Smooth muscle cell (in vitro differentiated cells): ENCODE measurements at regions not wholly inside any gene's neighbourhood (a gene's known extent, or its start where the extent isn't known, plus 50 kb on each side); places are given as distances from the start of the nearest gene placed in this dataset.
A peak's percentile ranks its signal among the peaks of the same experiment; 100 is the strongest.

ENCODE experiments used
- DNase-seq: peaks from one replicate; lab custom pipeline; 2025; ENCODE audit not compliant: unreplicated experiment; lab: John Stamatoyannopoulos, UW
- H2AFZ ChIP-seq: fragments of 200-600 bp; sonication (generic); 2 replicates; pipeline ENCODE4 v1.6.0; 2016; ENCODE audit warnings: antibody characterized with exemption, low read depth, mild to moderate bottlenecking
- H3F3A ChIP-seq: fragments of 200-600 bp; sonication (generic); 2 replicates; pipeline ENCODE4 v1.6.0; 2017; ENCODE audit warnings: antibody characterized with exemption, low read depth
- H3K27ac ChIP-seq: fragments of 200-600 bp; sonication (generic); 2 replicates; pipeline ENCODE4 v1.5.1; 2016; ENCODE audit warnings: low read depth, mild to moderate bottlenecking
- H3K27me3 ChIP-seq: fragments of 200-600 bp; sonication (generic); 2 replicates; pipeline ENCODE4 v1.6.1; 2016; ENCODE audit warnings: low read depth, mild to moderate bottlenecking
- H3K36me3 ChIP-seq: fragments of 200-600 bp; sonication (generic); 2 replicates; pipeline ENCODE4 v1.5.1; 2016; ENCODE audit warnings: low read depth
- H3K4me1 ChIP-seq: fragments of 200-600 bp; sonication (generic); 2 replicates; pipeline ENCODE4 v1.5.1; 2016; ENCODE audit warnings: low read depth
- H3K4me2 ChIP-seq: fragments of 200-600 bp; sonication (generic); 2 replicates; pipeline ENCODE4 v1.6.0; 2016; ENCODE audit warnings: mild to moderate bottlenecking
- H3K4me3 ChIP-seq: fragments of 200-600 bp; sonication (generic); 2 replicates; pipeline ENCODE4 v1.5.1; 2016; ENCODE audit warnings: mild to moderate bottlenecking
- H3K79me2 ChIP-seq: fragments of 200-600 bp; sonication (generic); 2 replicates; pipeline ENCODE4 v1.6.0; 2016; ENCODE audit warnings: low read depth, mild to moderate bottlenecking
- H3K9ac ChIP-seq: fragments of 200-600 bp; sonication (generic); 2 replicates; pipeline ENCODE4 v1.6.0; 2016; ENCODE audit warnings: low read depth
- H3K9me3 ChIP-seq: fragments of 200-600 bp; sonication (generic); replicated peaks from 2 replicates; pipeline ENCODE4 v1.5.1; 2016; ENCODE audit warnings: low read depth
- H4K20me1 ChIP-seq: fragments of 200-600 bp; sonication (generic); 2 replicates; pipeline ENCODE4 v1.6.0; 2016; ENCODE audit warnings: low read depth
- CTCF ChIP-seq: fragments of 200-600 bp; sonication (generic); IDR thresholded peaks from 2 replicates; pipeline ENCODE4 v1.5.1; 2017; ENCODE audit warnings: borderline replicate concordance, mild to moderate bottlenecking, antibody characterized with exemption; ENCODE audit not compliant: insufficient read depth, poor library complexity, severe bottlenecking
- WGBS: methylation state at CpG from one replicate; pipeline ENCODE4 v1.1.7; 2016; ENCODE audit warnings: low lambda C conversion rate; 5-methylcytosine and 5-hydroxymethylcytosine counted together

DNA sequence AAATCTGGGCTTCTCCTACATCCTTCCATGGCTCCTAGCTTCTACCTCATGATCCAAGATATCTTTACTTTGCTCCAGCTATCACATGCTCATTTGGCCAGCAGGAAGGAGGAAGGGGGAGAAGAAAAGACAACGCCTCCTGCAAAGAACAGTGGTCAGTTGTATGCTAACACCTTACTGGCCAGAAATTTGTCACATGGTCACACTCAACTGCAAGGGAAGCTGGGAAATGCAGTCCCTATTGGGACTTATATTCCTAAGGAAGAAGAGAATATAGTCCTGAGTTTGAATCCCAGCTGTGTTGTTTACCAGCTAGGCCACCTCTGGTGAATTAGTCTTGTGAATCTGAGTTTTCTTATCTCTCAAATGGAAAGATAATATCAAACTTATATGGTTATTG, 272.0 kb downstream of the BLID start:
- H3F3A ChIP-seq: peaks cover 4% of the 10 kb centered on the region
- TF ChIP-seq CTCF: no peak
- WGBS: 100% methylated on average over 1 of the region's 1 CpG
- no peaks in the 10 kb centered on the region for H3K79me2 ChIP-seq
- H4K20me1 ChIP-seq: no peaks in the 10 kb centered on the region
- no peak overlapping the region for H3K9ac ChIP-seq
- no peak overlapping the region for H2AFZ ChIP-seq
- no peak overlapping the region for H3K4me3 ChIP-seq
- H3K4me2 ChIP-seq: no peak overlapping the region
- H3K36me3 ChIP-seq: no peaks in the 10 kb centered on the region
- no peaks in the 10 kb centered on the region for H3K9me3 ChIP-seq
- no peaks in the 10 kb centered on the region for H3K27me3 ChIP-seq
- peaks cover 20% of the 10 kb centered on the region for H3K4me1 ChIP-seq
- DNase-seq: no peak
- H3K27ac ChIP-seq: no peak overlapping the region

DNA sequence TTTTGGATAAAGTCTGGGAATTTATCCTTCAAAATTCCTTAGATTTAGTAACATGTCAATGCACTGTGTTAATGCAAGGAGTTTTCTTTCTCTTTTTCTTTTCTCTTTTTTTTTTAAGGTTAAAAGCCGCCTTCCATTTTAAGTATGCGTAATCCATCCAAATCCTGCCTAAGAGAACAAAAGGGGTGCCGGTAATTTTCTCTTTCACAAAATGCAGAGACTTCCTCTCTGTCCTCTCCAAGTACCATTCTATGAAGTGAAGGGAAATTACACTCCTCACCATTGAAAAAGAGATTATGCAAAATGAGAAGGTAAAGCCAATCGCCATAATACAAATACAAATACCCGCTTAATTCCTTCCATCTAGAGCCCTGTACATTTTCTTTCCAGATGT, 273.8 kb downstream of the BLID start:
- Histone ChIP-seq H3K9me3 (no peaks in the 10 kb centered on the region), H3K36me3 (no peaks in the 10 kb centered on the region), H3K79me2 (no peaks in the 10 kb centered on the region), H3K4me3 (no peak overlapping the region), H3K9ac (no peak overlapping the region), H3K27me3 (no peaks in the 10 kb centered on the region), H3F3A (peaks cover 4% of the 10 kb centered on the region), H3K4me2 (no peak overlapping the region), H4K20me1 (no peaks in the 10 kb centered on the region), H2AFZ (peak overlapping the region; percentile 2), H3K27ac (no peak overlapping the region), H3K4me1 (peaks cover 20% of the 10 kb centered on the region)
- no peak for TF ChIP-seq CTCF
- no peak for DNase-seq
- 93% methylated on average over 5 of the region's 5 CpGs for WGBS

GRCh38 chr11:121841487-121842191, 274.4 kb downstream of the BLID start:
- H3K27ac ChIP-seq: peak overlapping the region; percentile 25
- 51% methylated on average over 5 of the region's 5 CpGs for WGBS
- peak overlapping the region; percentile 2 for H2AFZ ChIP-seq
- H3F3A ChIP-seq: peaks cover 4% of the 10 kb centered on the region
- H3K36me3 ChIP-seq: no peaks in the 10 kb centered on the region
- no peaks in the 10 kb centered on the region for H3K9me3 ChIP-seq
- no peaks in the 10 kb centered on the region for H4K20me1 ChIP-seq
- H3K4me3 ChIP-seq: no peak overlapping the region
- H3K27me3 ChIP-seq: no peaks in the 10 kb centered on the region
- H3K79me2 ChIP-seq: no peaks in the 10 kb centered on the region
- DNase-seq: no peak
- no peak overlapping the region for H3K9ac ChIP-seq
- H3K4me2 ChIP-seq: no peak overlapping the region
- H3K4me1 ChIP-seq: peaks cover 20% of the 10 kb centered on the region
- no peak for TF ChIP-seq CTCF

DNA sequence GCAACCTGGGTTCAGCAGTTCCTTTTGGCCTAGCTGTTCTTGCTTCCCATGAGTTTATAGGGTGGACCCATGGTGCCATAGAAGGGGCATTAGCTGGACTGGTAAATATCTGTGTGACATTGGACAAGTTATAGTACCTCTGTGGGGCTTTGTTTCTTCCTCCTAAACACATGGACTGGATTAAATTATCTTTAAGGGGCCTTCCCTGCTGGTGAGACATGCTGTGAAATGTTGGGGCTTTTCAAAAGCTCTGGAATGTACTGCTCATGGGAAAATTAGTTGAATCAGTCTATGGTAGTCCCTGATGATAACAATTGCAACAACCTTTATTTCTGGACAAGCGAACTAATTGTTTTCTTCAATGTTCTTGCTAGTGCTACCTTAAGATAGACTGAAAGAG, 276.2 kb downstream of the BLID start:
- 82% methylated on average over 1 of the region's 1 CpG for WGBS

More for the DNA sequence above, 276.2 kb downstream of the BLID start:
- no peak for TF ChIP-seq CTCF
- H3F3A ChIP-seq: peaks cover 4% of the 10 kb centered on the region
- H3K4me1 ChIP-seq: peaks cover 20% of the 10 kb centered on the region
- DNase-seq: no peak
- H3K36me3 ChIP-seq: peaks cover 4% of the 10 kb centered on the region
- H3K9ac ChIP-seq: no peak overlapping the region
- H3K79me2 ChIP-seq: no peaks in the 10 kb centered on the region
- H4K20me1 ChIP-seq: no peaks in the 10 kb centered on the region
- no peak overlapping the region for H3K4me3 ChIP-seq
- no peaks in the 10 kb centered on the region for H3K27me3 ChIP-seq
- H3K9me3 ChIP-seq: no peaks in the 10 kb centered on the region
- peak overlapping the region; percentile 32 for H2AFZ ChIP-seq
- no peak overlapping the region for H3K4me2 ChIP-seq
- no peak overlapping the region for H3K27ac ChIP-seq
